ENCODE measurements at regions not wholly inside any gene's neighbourhood (a gene's known extent, or its start where the extent isn't known, plus 50 kb on each side); places are given as distances from the start of the nearest gene placed in this dataset.

- DNase-seq, result no peak
- H3K9me3 Mint-ChIP-seq (ENCODE audit: unreplicated experiment), result no peaks in the 10 kb centered on the region
- H3K4me3 ChIP-seq (ENCODE audit: low read depth, low read length), result no peak overlapping the region
- no peaks in the 10 kb centered on the region for H3K36me3 ChIP-seq (ENCODE audit: control insufficient read depth, insufficient read depth, low read length)
- TF ChIP-seq CTCF (IDR thresholded peaks at IDR 0.05; ENCODE audit: insufficient read depth in 1 of 2, low read depth in 1 of 2, low read length in 1 of 2, severe bottlenecking in 1 of 2, unreplicated experiment in 1 of 2), result no peak
- H3K27ac Mint-ChIP-seq (ENCODE audit: unreplicated experiment), result no peak overlapping the region
- no peaks in the 10 kb centered on the region for H3K4me1 Mint-ChIP-seq (ENCODE audit: low read depth, unreplicated experiment)
- no peaks in the 10 kb centered on the region for H3K4me1 ChIP-seq
- H3K9me3 ChIP-seq, result no peaks in the 10 kb centered on the region
- H3K27me3 Mint-ChIP-seq (ENCODE audit: insufficient read depth, unreplicated experiment), result peaks cover 6% of the 10 kb centered on the region
- H3K4me3 Mint-ChIP-seq (ENCODE audit: unreplicated experiment), result no peak overlapping the region
- POLR2A ChIA-PET, result no interaction called here
- H3K27me3 ChIP-seq (replicated peaks; ENCODE audit: control insufficient read depth, insufficient read depth, low read length), result no peaks in the 10 kb centered on the region
- no TSS peak for BruUV-seq (replicated peaks)
- CTCF ChIA-PET, result no interaction called here
- H3K36me3 Mint-ChIP-seq (ENCODE audit: insufficient read depth, unreplicated experiment), result no peaks in the 10 kb centered on the region
- intact Hi-C loops (cut with micrococcal nuclease; ENCODE audit: unreplicated experiment), result no loop called here
These were observed 522.9 kb upstream of the NR3C2 start for GRCh38 chr4:148965080-148965479.

- DNase-seq, result no peak
- Mint-ChIP-seq H3K4me1 (ENCODE audit: low read depth, unreplicated experiment) (no peaks in the 10 kb centered on the region), H3K27me3 (ENCODE audit: insufficient read depth, unreplicated experiment) (peaks cover 6% of the 10 kb centered on the region), H3K9me3 (ENCODE audit: unreplicated experiment) (no peaks in the 10 kb centered on the region), H3K4me3 (ENCODE audit: unreplicated experiment) (no peak overlapping the region), H3K27ac (ENCODE audit: unreplicated experiment) (no peak overlapping the region), H3K36me3 (ENCODE audit: insufficient read depth, unreplicated experiment) (no peaks in the 10 kb centered on the region)
- H3K4me3 ChIP-seq (ENCODE audit: low read depth, low read length), result no peak overlapping the region
- no peaks in the 10 kb centered on the region for H3K4me1 ChIP-seq
- no peaks in the 10 kb centered on the region for H3K27me3 ChIP-seq (replicated peaks; ENCODE audit: control insufficient read depth, insufficient read depth, low read length)
- POLR2A ChIA-PET, result no interaction called here
- no peaks in the 10 kb centered on the region for H3K9me3 ChIP-seq
- no peak for TF ChIP-seq CTCF (IDR thresholded peaks at IDR 0.05; ENCODE audit: insufficient read depth in 1 of 2, low read depth in 1 of 2, low read length in 1 of 2, severe bottlenecking in 1 of 2, unreplicated experiment in 1 of 2)
- H3K36me3 ChIP-seq (ENCODE audit: control insufficient read depth, insufficient read depth, low read length), result no peaks in the 10 kb centered on the region
- no TSS peak for BruUV-seq (replicated peaks)
- intact Hi-C loops (cut with micrococcal nuclease; ENCODE audit: unreplicated experiment), result no loop called here
- CTCF ChIA-PET, result no interaction called here
These were observed 522.2 kb upstream of the NR3C2 start for GRCh38 chr4:148964456-148964855.

GRCh38 chr4:148962539-148963290, 520.5 kb upstream of the NR3C2 start:
- ChIA-PET CTCF (no interaction called here), POLR2A (no interaction called here)
- Histone ChIP-seq H3K4me3 (ENCODE audit: low read depth, low read length) (no peak overlapping the region), H3K9me3 (no peaks in the 10 kb centered on the region), H3K36me3 (ENCODE audit: control insufficient read depth, insufficient read depth, low read length) (no peaks in the 10 kb centered on the region), H3K27me3 (replicated peaks; ENCODE audit: control insufficient read depth, insufficient read depth, low read length) (no peaks in the 10 kb centered on the region), H3K4me1 (no peaks in the 10 kb centered on the region)
- Mint-ChIP-seq H3K9me3 (ENCODE audit: unreplicated experiment) (no peaks in the 10 kb centered on the region), H3K27ac (ENCODE audit: unreplicated experiment) (no peak overlapping the region), H3K4me3 (ENCODE audit: unreplicated experiment) (no peak overlapping the region), H3K36me3 (ENCODE audit: insufficient read depth, unreplicated experiment) (no peaks in the 10 kb centered on the region), H3K27me3 (ENCODE audit: insufficient read depth, unreplicated experiment) (peaks cover 6% of the 10 kb centered on the region), H3K4me1 (ENCODE audit: low read depth, unreplicated experiment) (no peaks in the 10 kb centered on the region)
- no TSS peak for BruUV-seq (replicated peaks)
- no peak for TF ChIP-seq CTCF (IDR thresholded peaks at IDR 0.05; ENCODE audit: insufficient read depth in 1 of 2, low read depth in 1 of 2, low read length in 1 of 2, severe bottlenecking in 1 of 2, unreplicated experiment in 1 of 2)
- intact Hi-C loops (cut with micrococcal nuclease; ENCODE audit: unreplicated experiment), result no loop called here
- no peak for DNase-seq
